HEK293 (cell line): ENCODE measurements at regions not wholly inside any gene's neighbourhood (a gene's known extent, or its start where the extent isn't known, plus 50 kb on each side); places are given as distances from the start of the nearest gene placed in this dataset.

Source experiments
- CTCF ChIA-PET: fragments of 350-600 bp; formaldehyde crosslinking; extraction: SDS; loops from one replicate; lab custom pipeline; 2021; ENCODE audit warnings: antibody characterized with exemption; lab: Yijun Ruan, JAX
- POLR2A ChIA-PET: fragments of 300-600 bp; formaldehyde crosslinking; extraction: SDS; loops from one replicate; lab custom pipeline; 2020; ENCODE audit warnings: antibody characterized with exemption, inconsistent platforms; lab: Yijun Ruan, JAX
- H3K27ac ChIP-seq: fragments of 200-500 bp; sonication (Bioruptor generic); 2 replicates; pipeline ENCODE4 v1.5.1; 2014; ENCODE audit warnings: low read depth, low read length, control low read depth, inconsistent platforms; ENCODE audit errors: extremely low read depth
- H3K36me3 ChIP-seq, 2 experiments: fragments of 200-500 bp in 1 of 2; sonication (Bioruptor generic) in 1 of 2; 1 replicate in 1 of 2; 2 replicates in 1 of 2; pipeline ENCODE4 v1.5.1; 2014 to 2017; ENCODE audit warnings: inconsistent platforms in 2 of 2, low read length in 2 of 2; ENCODE audit not compliant: control insufficient read depth in 2 of 2, insufficient read depth in 1 of 2
- H3K4me1 ChIP-seq: fragments of 200-500 bp; sonication (Bioruptor generic); 2 replicates; pipeline ENCODE4 v1.5.1; 2014; ENCODE audit warnings: mild to moderate bottlenecking, low read length, inconsistent platforms; ENCODE audit not compliant: control insufficient read depth, insufficient read depth
- H3K4me3 ChIP-seq: 2 replicates; pipeline ENCODE4 v1.5.1; 2011; ENCODE audit warnings: low read depth, mild to moderate bottlenecking, control low read depth, low read length, moderate library complexity
- H3K9me3 ChIP-seq: fragments of 200-500 bp; sonication (Bioruptor generic); 2 replicates; pipeline ENCODE4 v1.5.1; 2014; ENCODE audit warnings: low read depth, low read length, inconsistent platforms; ENCODE audit not compliant: control insufficient read depth, insufficient read depth
- EGR2 ChIP-seq: fragments of 450-650 bp; formaldehyde crosslinking; IDR thresholded peaks from 2 replicates; pipeline ENCODE4 v1.5.1; 2016; ENCODE audit warnings: low read depth, missing biosample characterization, missing genetic modification characterization
- INSM2 ChIP-seq: fragments of 450-650 bp; formaldehyde crosslinking; IDR thresholded peaks from 2 replicates; pipeline ENCODE4 v1.5.1; 2016; ENCODE audit warnings: missing biosample characterization, missing genetic modification characterization
- PRDM2 ChIP-seq: fragments of 450-650 bp; formaldehyde crosslinking; IDR thresholded peaks from 2 replicates; pipeline ENCODE4 v1.5.1; 2016; ENCODE audit warnings: missing biosample characterization, missing genetic modification characterization, borderline replicate concordance
- RBAK ChIP-seq: fragments of 450-650 bp; formaldehyde crosslinking; IDR thresholded peaks from 2 replicates; pipeline ENCODE4 v1.5.1; 2016; ENCODE audit warnings: missing biosample characterization, missing genetic modification characterization
- SETDB1 ChIP-seq: IDR thresholded peaks from one replicate; pipeline ENCODE4 v1.6.1; 2017; ENCODE audit warnings: mild to moderate bottlenecking, low read length, moderate library complexity, mixed read lengths; ENCODE audit not compliant: insufficient read length
- TRIM28 ChIP-seq: IDR thresholded peaks from 2 replicates; pipeline ENCODE4 v1.6.1; 2011; ENCODE audit warnings: low read length, control low read depth, borderline replicate concordance
- ZBTB11 ChIP-seq: fragments of 450-650 bp; formaldehyde crosslinking; conservative IDR thresholded peaks from 2 replicates; pipeline ENCODE4 v1.5.1; 2016; ENCODE audit warnings: low read depth, missing biosample characterization, missing genetic modification characterization
- ZBTB26 ChIP-seq: fragments of 450-650 bp; formaldehyde crosslinking; optimal IDR thresholded peaks from 2 replicates; pipeline ENCODE3; 2016; ENCODE audit warnings: missing biosample characterization, mild to moderate bottlenecking, missing genetic modification characterization
- ZBTB49 ChIP-seq: fragments of 450-650 bp; formaldehyde crosslinking; IDR thresholded peaks from 2 replicates; pipeline ENCODE4 v1.5.1; 2016; ENCODE audit warnings: missing biosample characterization, missing genetic modification characterization, low read depth
- ZBTB7A ChIP-seq: fragments of 450-650 bp; formaldehyde crosslinking; IDR thresholded peaks from 2 replicates; pipeline ENCODE4 v1.5.1; 2016; ENCODE audit warnings: low read depth, missing biosample characterization, missing genetic modification characterization
- ZNF184 ChIP-seq: fragments of 450-650 bp; IDR thresholded peaks from 2 replicates; pipeline ENCODE4 v1.5.1; 2018; ENCODE audit warnings: missing biosample characterization, mild to moderate bottlenecking, missing genetic modification characterization
- ZNF202 ChIP-seq: fragments of 450-650 bp; formaldehyde crosslinking; IDR thresholded peaks from 2 replicates; pipeline ENCODE4 v1.5.1; 2016; ENCODE audit warnings: missing biosample characterization, missing genetic modification characterization, borderline replicate concordance
- ZNF214 ChIP-seq: fragments of 450-650 bp; formaldehyde crosslinking; IDR thresholded peaks from 2 replicates; pipeline ENCODE4 v1.5.1; 2017; ENCODE audit warnings: missing biosample characterization, mild to moderate bottlenecking, missing genetic modification characterization, borderline replicate concordance
- ZNF26 ChIP-seq: fragments of 450-650 bp; formaldehyde crosslinking; IDR thresholded peaks from 2 replicates; pipeline ENCODE4 v1.5.1; 2016; ENCODE audit warnings: missing biosample characterization, missing genetic modification characterization
- ZNF416 ChIP-seq: fragments of 450-650 bp; formaldehyde crosslinking; IDR thresholded peaks from 2 replicates; pipeline ENCODE4 v1.5.1; 2016; ENCODE audit warnings: missing biosample characterization, missing genetic modification characterization
- ZNF549 ChIP-seq: fragments of 450-650 bp; IDR thresholded peaks from 2 replicates; pipeline ENCODE4 v1.5.1; 2018; ENCODE audit warnings: missing biosample characterization, missing genetic modification characterization, mild to moderate bottlenecking, inconsistent platforms, moderate library complexity
- ZNF558 ChIP-seq: fragments of 450-650 bp; formaldehyde crosslinking; IDR thresholded peaks from 2 replicates; pipeline ENCODE4 v1.5.1; 2016; ENCODE audit warnings: missing biosample characterization, missing genetic modification characterization

GRCh38 chr6:140201787-140202458, 827.5 kb upstream of the CITED2 start (continued):
- TF ChIP-seq PRDM2 (tag by site-specific recombination) (no peak), RBAK (no peak), ZNF202 (tag by site-specific recombination) (no peak)

GRCh38 chr6:140193269-140193668, 818.8 kb upstream of the CITED2 start:
- Histone ChIP-seq H3K4me3 (no peak overlapping the region), H3K9me3 (no peaks in the 10 kb centered on the region), H3K27ac (no peak overlapping the region), H3K36me3 (no peaks in the 10 kb centered on the region), H3K4me1 (no peaks in the 10 kb centered on the region)
- ChIA-PET POLR2A (no interaction called here), CTCF (no interaction called here)
- TF ChIP-seq ZNF26 (peak; percentile 58), ZBTB49 (tag by site-specific recombination) (no peak), ZNF549 (tag by site-specific recombination) (peak; percentile 81), ZNF416 (peak; percentile 74; the same call in 1 of the 2 replicates), ZNF558 (tag by site-specific recombination) (no peak), ZNF214 (peak; percentile 32; the same call in 1 of the 2 replicates), SETDB1 (peak; percentile 99), ZBTB26 (no peak), INSM2 (tag by site-specific recombination) (no peak), TRIM28 (peak; percentile 77; the same call in 1 of the 2 replicates), ZBTB11 (tag by site-specific recombination) (no peak), EGR2 (no peak), ZBTB7A (tag by site-specific recombination) (no peak), ZNF184 (tag by site-specific recombination) (0 out of 2 replicates have a peak, but pooled peaks have one; percentile 37)
